K562 (cell line): ENCODE measurements at regions not wholly inside any gene's neighbourhood (a gene's known extent, or its start where the extent isn't known, plus 50 kb on each side); places are given as distances from the start of the nearest gene placed in this dataset.

ENCODE experiments used
- ATAC-seq: fragments of 200-7000 bp; cut with Tn5 transposase; 3 replicates; pipeline ENCODE4 v1.9.1; 2020; ENCODE audit warnings: moderate library complexity
- BruUV-seq: library from RNA; stranded (reverse); fragments of 400-500 nt; replicated peaks from 2 replicates; lab custom pipeline; 2021; lab: Mats Ljungman, UMichigan
- CTCF ChIA-PET: fragments of 300-600 bp; formaldehyde crosslinking; extraction: SDS; loops from one replicate; lab custom pipeline; 2021; ENCODE audit warnings: low intra/inter-chr PET ratio; lab: Yijun Ruan, JAX
- POLR2A ChIA-PET: fragments of 300-600, 350-650 bp; sonication (Branson Sonifier 250); formaldehyde crosslinking; extraction: SDS; loops from one replicate; lab custom pipeline; 2021; ENCODE audit warnings: antibody characterized with exemption, inconsistent platforms; lab: Yijun Ruan, JAX
- DNase-seq, 4 experiments: peaks; one replicate each; pipeline versions ENCODE4 v3.0.0 to v3.0.0-alpha.2; 2011 to 2018; ENCODE audit warnings: low spot score in 3 of 4, mixed read lengths in 3 of 4; ENCODE audit errors: extremely low read depth in 1 of 4
- FAIRE-seq: peaks from 2 replicates; lab custom pipeline; 2011; peaks lifted over from hg19 to GRCh38; lab: Jason Lieb, UNC
- H2AFZ ChIP-seq: 2 replicates; pipeline ENCODE4 v1.6.0; 2011; ENCODE audit warnings: low read depth, low read length, control low read depth, inconsistent platforms
- H3K27ac ChIP-seq: fragments of 200-600 bp; 3 replicates; pipeline ENCODE4 v1.8.0; 2011; ENCODE audit warnings: low read depth, mild to moderate bottlenecking, control low read depth, inconsistent platforms, low read length, moderate library complexity, mixed read lengths; ENCODE audit errors: extremely low read depth
- H3K27me3 ChIP-seq, 2 experiments: fragments of 300-600 bp in 1 of 2; 2 replicates in 1 of 2; 3 replicates in 1 of 2; pipeline versions ENCODE4 v1.6.0 to v1.8.0; 2011; ENCODE audit warnings: inconsistent platforms in 2 of 2, low read length in 2 of 2, mild to moderate bottlenecking in 1 of 2, mixed read lengths in 1 of 2, moderate library complexity in 1 of 2; ENCODE audit not compliant: control insufficient read depth in 2 of 2, insufficient read depth in 2 of 2
- H3K36me3 ChIP-seq: fragments of 300-600 bp; 3 replicates; pipeline ENCODE4 v1.8.0; 2011; ENCODE audit warnings: mild to moderate bottlenecking, low read length, inconsistent platforms; ENCODE audit not compliant: control insufficient read depth, insufficient read depth
- H3K4me1 ChIP-seq, 2 experiments: fragments of 200-600 bp in 1 of 2; replicated peaks in 1 of 2; 2 replicates in 1 of 2; 3 replicates in 1 of 2; pipeline versions ENCODE4 v1.5.1 to v1.8.0; 2011; ENCODE audit warnings: inconsistent platforms in 2 of 2, low read length in 2 of 2, mild to moderate bottlenecking in 1 of 2, mixed read lengths in 1 of 2, moderate library complexity in 1 of 2; ENCODE audit not compliant: control insufficient read depth in 2 of 2, insufficient read depth in 2 of 2
- H3K4me2 ChIP-seq: 2 replicates; pipeline ENCODE4 v1.6.1; 2011; ENCODE audit warnings: low read length, control low read depth, inconsistent platforms, mixed read lengths; ENCODE audit not compliant: insufficient read depth
- H3K4me3 ChIP-seq: fragments of 200-600 bp; sonication (generic), shearing (Covaris generic); 2 replicates; pipeline ENCODE4 v1.5.1; 2016; ENCODE audit warnings: control low read depth, inconsistent platforms
- H3K79me2 ChIP-seq: fragments of 200-600 bp; 3 replicates; pipeline ENCODE4 v1.8.0; 2011; ENCODE audit warnings: low read length, inconsistent platforms; ENCODE audit not compliant: control insufficient read depth, insufficient read depth
- H3K9ac ChIP-seq, 2 experiments: 2 replicates each; pipeline versions ENCODE4 v1.6.0 to v1.6.1; 2011; ENCODE audit warnings: low read depth in 2 of 2, low read length in 2 of 2, control low read depth in 1 of 2, inconsistent platforms in 1 of 2, mild to moderate bottlenecking in 1 of 2, mixed read lengths in 1 of 2; ENCODE audit not compliant: insufficient read depth in 1 of 2
- H3K9me1 ChIP-seq: one replicate; pipeline ENCODE4 v1.6.0; 2011; ENCODE audit warnings: inconsistent platforms, mild to moderate bottlenecking, low read length, moderate library complexity; ENCODE audit not compliant: control insufficient read depth, insufficient read depth
- H3K9me3 ChIP-seq: replicated peaks from 2 replicates; pipeline ENCODE4 v1.5.1; 2011; ENCODE audit warnings: low read depth, low read length, inconsistent platforms; ENCODE audit not compliant: control insufficient read depth, insufficient read depth
- H4K20me1 ChIP-seq: replicated peaks from 2 replicates; pipeline ENCODE4 v1.6.1; 2011; ENCODE audit warnings: low read length, inconsistent platforms, mixed read lengths; ENCODE audit not compliant: control insufficient read depth, insufficient read depth
- ARHGAP35 ChIP-seq: fragments of 450-650 bp; IDR thresholded peaks from 2 replicates; pipeline ENCODE4 v1.6.1; 2018; ENCODE audit not compliant: partially characterized antibody
- ATF7 ChIP-seq: fragments of 450-650 bp; IDR thresholded peaks from 2 replicates; pipeline ENCODE4 v1.7.1; 2014; ENCODE audit warnings: mild to moderate bottlenecking, moderate library complexity
- CEBPG ChIP-seq, 3 experiments: fragments of 200-800 bp in 1 of 3; sonication (Bioruptor generic) in 1 of 3; sonication (generic) in 1 of 3; formaldehyde crosslinking in 1 of 3; IDR thresholded peaks in 2 of 3; conservative IDR thresholded peaks in 1 of 3; 2 replicates each; pipeline versions ENCODE4 v1.6.1 to v1.8.0; 2016 to 2022; ENCODE audit warnings: missing compliant biosample characterization in 2 of 3, missing genetic modification characterization in 2 of 3, mild to moderate bottlenecking in 1 of 3, missing genetic modification reagents in 1 of 3
- CHD1 ChIP-seq: fragments of 200-600 bp; sonication (generic); IDR thresholded peaks from one replicate; pipeline ENCODE4 v1.6.1; 2012; ENCODE audit warnings: mild to moderate bottlenecking, moderate library complexity, low read length, inconsistent platforms
- CTCFL ChIP-seq: IDR thresholded peaks from 2 replicates; pipeline ENCODE4 v1.6.1; 2011; ENCODE audit warnings: borderline replicate concordance, low read depth, mild to moderate bottlenecking, moderate library complexity, low read length; ENCODE audit not compliant: insufficient read depth, poor library complexity, severe bottlenecking
- E2F5 ChIP-seq: sonication (generic); formaldehyde crosslinking; IDR thresholded peaks from 2 replicates; pipeline ENCODE4 v1.8.0; 2022; ENCODE audit warnings: mild to moderate bottlenecking, missing genetic modification reagents
- EHMT2 ChIP-seq: fragments of 450-650 bp; IDR thresholded peaks from 2 replicates; pipeline ENCODE4 v1.6.1; 2018; ENCODE audit warnings: antibody characterized with exemption
- FOXA1 ChIP-seq: fragments of 450-650 bp; IDR thresholded peaks from 2 replicates; pipeline ENCODE4 v1.6.1; 2016; ENCODE audit warnings: mild to moderate bottlenecking, borderline replicate concordance
- NFXL1 ChIP-seq: fragments of 450-650 bp; formaldehyde crosslinking; IDR thresholded peaks from 2 replicates; pipeline ENCODE4 v1.4.0; 2021; ENCODE audit warnings: mild to moderate bottlenecking
- POLR2A ChIP-seq: fragments of 450-650 bp; conservative IDR thresholded peaks from 2 replicates; pipeline ENCODE4 v1.6.1; 2016
- SMAD3 ChIP-seq: fragments of 450-650 bp; formaldehyde crosslinking; conservative IDR thresholded peaks from 2 replicates; pipeline ENCODE4 v1.4.0; 2020; ENCODE audit warnings: mild to moderate bottlenecking
- SNRNP70 ChIP-seq: fragments of 200-400 bp; formaldehyde crosslinking; optimal IDR thresholded peaks from 2 replicates; pipeline ENCODE3; 2017; ENCODE audit warnings: low read depth, low read length
- TFE3 ChIP-seq: fragments of 450-650 bp; formaldehyde crosslinking; IDR thresholded peaks from 2 replicates; pipeline ENCODE4 v1.4.0; 2020; ENCODE audit warnings: mild to moderate bottlenecking, mixed read lengths
- ZC3H4 ChIP-seq: sonication (generic); formaldehyde crosslinking; IDR thresholded peaks from 2 replicates; pipeline ENCODE4 v1.9.0; 2021; ENCODE audit warnings: missing genetic modification reagents, borderline replicate concordance
- ZNF830 ChIP-seq: fragments of 250-450 bp; sonication (Bioruptor Pico); IDR thresholded peaks from 2 replicates; pipeline ENCODE4 v1.5.0; 2021; ENCODE audit warnings: mild to moderate bottlenecking
- WGBS: fragments of 100-300 bp; shearing (Covaris generic); methylation state at CpG from one replicate; pipeline ENCODE4 v1.1.6; 2016; ENCODE audit warnings: low coverage, mixed read lengths; ENCODE audit not compliant: insufficient coverage; ENCODE audit errors: missing lambda C conversion rate; 5-methylcytosine and 5-hydroxymethylcytosine counted together
- in situ Hi-C: fragments of 300-500 bp; cut with MboI; formaldehyde crosslinking; loops from 4 replicates; pipeline ENCODE4 v1.15.0; 2018; ENCODE audit warnings: inconsistent platforms, mixed read lengths
- intact Hi-C: fragments of 100-400 bp; cut with micrococcal nuclease; formaldehyde crosslinking; loops from 2 replicates; pipeline ENCODE4 v1.14.2; 2022

GRCh38 chr5:13585324-13585723 lies 359.2 kb downstream of the DNAH5 start:
- H3K36me3 ChIP-seq = no peaks in the 10 kb centered on the region
- H3K9me3 ChIP-seq = no peaks in the 10 kb centered on the region
- ChIA-PET CTCF (no interaction called here), POLR2A (no interaction called here)
- H4K20me1 ChIP-seq = no peaks in the 10 kb centered on the region
- no peak overlapping the region for H3K9ac ChIP-seq
- no peak for ATAC-seq
- no peak for TF ChIP-seq NFXL1
- no peak for TF ChIP-seq ZC3H4 (CRISPR knock-in tag)
- TF ChIP-seq ATF7 = no peak
- TF ChIP-seq POLR2A = no peak
- TF ChIP-seq SMAD3 (CRISPR knock-in tag) = no peak
- TF ChIP-seq EHMT2 = no peak
- no peak for TF ChIP-seq CEBPG (CRISPR knock-in tag; IDR thresholded peaks at IDR 0.05)
- TF ChIP-seq CEBPG (tag; conservative IDR thresholded peaks at IDR 0.05 in 1 of 2, IDR thresholded peaks at IDR 0.05 in 1 of 2) = no peak
- TF ChIP-seq ZNF830 (CRISPR knock-in tag) = no peak
- no peak for TF ChIP-seq E2F5 (CRISPR knock-in tag)
- no peak for TF ChIP-seq FOXA1
- no peak for TF ChIP-seq TFE3 (CRISPR knock-in tag)
- TF ChIP-seq SNRNP70 = no peak
- no peak for TF ChIP-seq CTCFL
- TF ChIP-seq CHD1 = no peak
- no peak for TF ChIP-seq ARHGAP35
- H3K4me3 ChIP-seq = no peak overlapping the region
- no peaks in the 10 kb centered on the region for H3K9me1 ChIP-seq
- no peaks in the 10 kb centered on the region for H3K79me2 ChIP-seq
- WGBS = 3% methylated on average over 2 of the region's 2 CpGs
- in situ Hi-C loops (no loop called here), intact Hi-C loops (no loop called here)
- no peak overlapping the region for H3K27ac ChIP-seq
- no peak for DNase-seq
- no peaks in the 10 kb centered on the region for H3K27me3 ChIP-seq
- no peak for FAIRE-seq
- BruUV-seq = no TSS peak
- no peak overlapping the region for H3K4me2 ChIP-seq
- H3K4me1 ChIP-seq = no peaks in the 10 kb centered on the region
- H2AFZ ChIP-seq = no peak overlapping the region
